ENCODE measurements at regions not wholly inside any gene's neighbourhood (a gene's known extent, or its start where the extent isn't known, plus 50 kb on each side); places are given as distances from the start of the nearest gene placed in this dataset.

- Histone ChIP-seq H3K36me3 (ENCODE audit: low read depth) (no peaks in the 10 kb centered on the region), H3K27ac (ENCODE audit: poor library complexity, severe bottlenecking) (no peak overlapping the region), H3K27me3 (ENCODE audit: insufficient read depth, poor library complexity, severe bottlenecking) (no peaks in the 10 kb centered on the region), H3K4me1 (ENCODE audit: insufficient read depth, poor library complexity, severe bottlenecking) (peaks cover 15% of the 10 kb centered on the region), H3K9me3 (ENCODE audit: severe bottlenecking) (no peaks in the 10 kb centered on the region), H3K4me3 (ENCODE audit: severe bottlenecking) (no peak overlapping the region)
- DNase-seq (ENCODE audit: low spot score): no peak
- TF ChIP-seq CTCF (IDR thresholded peaks at IDR 0.05; ENCODE audit: poor library complexity, severe bottlenecking): no peak
- ATAC-seq (ENCODE audit: low read depth): no peak
These were observed 731.7 kb upstream of the ZNF804A start for GRCh38 chr2:183866666-183867065.

- no peak for TF ChIP-seq CTCF (IDR thresholded peaks at IDR 0.05; ENCODE audit: poor library complexity, severe bottlenecking)
- H3K9me3 ChIP-seq (ENCODE audit: severe bottlenecking): no peaks in the 10 kb centered on the region
- DNase-seq (ENCODE audit: low spot score) (no peak), ATAC-seq (ENCODE audit: low read depth) (no peak)
- H3K4me3 ChIP-seq (ENCODE audit: severe bottlenecking): no peak overlapping the region
- no peaks in the 10 kb centered on the region for H3K27me3 ChIP-seq (ENCODE audit: insufficient read depth, poor library complexity, severe bottlenecking)
- no peak overlapping the region for H3K27ac ChIP-seq (ENCODE audit: poor library complexity, severe bottlenecking)
- H3K36me3 ChIP-seq (ENCODE audit: low read depth): no peaks in the 10 kb centered on the region
- H3K4me1 ChIP-seq (ENCODE audit: insufficient read depth, poor library complexity, severe bottlenecking): peaks cover 15% of the 10 kb centered on the region
These were observed 731.1 kb upstream of the ZNF804A start for GRCh38 chr2:183867206-183867605.

GRCh38 chr2:183868153-183868552 lies 730.2 kb upstream of the ZNF804A start:
- no peak overlapping the region for H3K4me3 ChIP-seq (ENCODE audit: severe bottlenecking)
- H3K27me3 ChIP-seq (ENCODE audit: insufficient read depth, poor library complexity, severe bottlenecking): no peaks in the 10 kb centered on the region
- ATAC-seq (ENCODE audit: low read depth): peak; percentile 20; the same call in 2 of the 3 replicates
- H3K27ac ChIP-seq (ENCODE audit: poor library complexity, severe bottlenecking): peak overlapping the region; percentile 57
- no peak for TF ChIP-seq CTCF (IDR thresholded peaks at IDR 0.05; ENCODE audit: poor library complexity, severe bottlenecking)
- H3K9me3 ChIP-seq (ENCODE audit: severe bottlenecking): no peaks in the 10 kb centered on the region
- peaks cover 15% of the 10 kb centered on the region for H3K4me1 ChIP-seq (ENCODE audit: insufficient read depth, poor library complexity, severe bottlenecking)
- H3K36me3 ChIP-seq (ENCODE audit: low read depth): no peaks in the 10 kb centered on the region
- no peak for DNase-seq (ENCODE audit: low spot score)

- H3K9me3 ChIP-seq (ENCODE audit: severe bottlenecking): no peaks in the 10 kb centered on the region
- DNase-seq (ENCODE audit: low spot score) (no peak), ATAC-seq (ENCODE audit: low read depth) (peak; percentile 97)
- TF ChIP-seq CTCF (IDR thresholded peaks at IDR 0.05; ENCODE audit: poor library complexity, severe bottlenecking): no peak
- no peak overlapping the region for H3K4me3 ChIP-seq (ENCODE audit: severe bottlenecking)
- no peaks in the 10 kb centered on the region for H3K27me3 ChIP-seq (ENCODE audit: insufficient read depth, poor library complexity, severe bottlenecking)
- peaks cover 15% of the 10 kb centered on the region for H3K4me1 ChIP-seq (ENCODE audit: insufficient read depth, poor library complexity, severe bottlenecking)
- peak overlapping the region; percentile 57 for H3K27ac ChIP-seq (ENCODE audit: poor library complexity, severe bottlenecking)
- no peaks in the 10 kb centered on the region for H3K36me3 ChIP-seq (ENCODE audit: low read depth)
These were observed 729.6 kb upstream of the ZNF804A start for GRCh38 chr2:183868707-183869106.

GRCh38 chr2:183872131-183872530 lies 726.2 kb upstream of the ZNF804A start:
- Histone ChIP-seq H3K4me3 (ENCODE audit: severe bottlenecking) (no peak overlapping the region), H3K4me1 (ENCODE audit: insufficient read depth, poor library complexity, severe bottlenecking) (peaks cover 15% of the 10 kb centered on the region), H3K36me3 (ENCODE audit: low read depth) (no peaks in the 10 kb centered on the region), H3K9me3 (ENCODE audit: severe bottlenecking) (no peaks in the 10 kb centered on the region), H3K27me3 (ENCODE audit: insufficient read depth, poor library complexity, severe bottlenecking) (no peaks in the 10 kb centered on the region), H3K27ac (ENCODE audit: poor library complexity, severe bottlenecking) (no peak overlapping the region)
- no peak for ATAC-seq (ENCODE audit: low read depth)
- DNase-seq (ENCODE audit: low spot score): no peak
- TF ChIP-seq CTCF (IDR thresholded peaks at IDR 0.05; ENCODE audit: poor library complexity, severe bottlenecking): no peak
